ENCODE measurements at regions not wholly inside any gene's neighbourhood (a gene's known extent, or its start where the extent isn't known, plus 50 kb on each side); places are given as distances from the start of the nearest gene placed in this dataset.

DNA sequence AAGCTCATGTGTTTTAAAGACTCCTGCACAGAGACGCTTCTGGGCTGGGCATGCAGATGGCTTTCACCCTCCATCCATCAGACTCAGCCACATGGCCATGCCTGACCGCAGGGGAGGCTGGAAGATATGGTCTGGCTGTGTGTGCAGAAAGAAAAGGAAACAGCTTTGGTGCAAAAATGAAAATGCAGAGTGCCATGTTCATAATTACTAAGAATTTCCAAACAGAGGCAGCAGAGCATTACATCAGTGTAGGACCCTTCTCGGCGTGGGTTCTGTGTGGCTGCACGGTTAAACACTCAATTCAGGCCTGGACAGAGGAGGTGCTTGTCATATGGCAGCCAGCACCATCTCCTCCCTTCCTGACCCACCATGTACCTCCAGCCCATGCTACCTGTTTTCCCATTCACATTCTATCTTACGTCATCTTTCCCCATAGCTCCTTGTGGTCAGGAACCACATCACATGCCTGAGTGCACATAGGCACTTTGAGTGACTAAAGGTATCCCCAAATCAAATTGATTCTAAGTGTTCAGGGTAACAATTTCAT is 200.3 kb upstream of the ID2 start:
- TF ChIP-seq, protein P1, sequence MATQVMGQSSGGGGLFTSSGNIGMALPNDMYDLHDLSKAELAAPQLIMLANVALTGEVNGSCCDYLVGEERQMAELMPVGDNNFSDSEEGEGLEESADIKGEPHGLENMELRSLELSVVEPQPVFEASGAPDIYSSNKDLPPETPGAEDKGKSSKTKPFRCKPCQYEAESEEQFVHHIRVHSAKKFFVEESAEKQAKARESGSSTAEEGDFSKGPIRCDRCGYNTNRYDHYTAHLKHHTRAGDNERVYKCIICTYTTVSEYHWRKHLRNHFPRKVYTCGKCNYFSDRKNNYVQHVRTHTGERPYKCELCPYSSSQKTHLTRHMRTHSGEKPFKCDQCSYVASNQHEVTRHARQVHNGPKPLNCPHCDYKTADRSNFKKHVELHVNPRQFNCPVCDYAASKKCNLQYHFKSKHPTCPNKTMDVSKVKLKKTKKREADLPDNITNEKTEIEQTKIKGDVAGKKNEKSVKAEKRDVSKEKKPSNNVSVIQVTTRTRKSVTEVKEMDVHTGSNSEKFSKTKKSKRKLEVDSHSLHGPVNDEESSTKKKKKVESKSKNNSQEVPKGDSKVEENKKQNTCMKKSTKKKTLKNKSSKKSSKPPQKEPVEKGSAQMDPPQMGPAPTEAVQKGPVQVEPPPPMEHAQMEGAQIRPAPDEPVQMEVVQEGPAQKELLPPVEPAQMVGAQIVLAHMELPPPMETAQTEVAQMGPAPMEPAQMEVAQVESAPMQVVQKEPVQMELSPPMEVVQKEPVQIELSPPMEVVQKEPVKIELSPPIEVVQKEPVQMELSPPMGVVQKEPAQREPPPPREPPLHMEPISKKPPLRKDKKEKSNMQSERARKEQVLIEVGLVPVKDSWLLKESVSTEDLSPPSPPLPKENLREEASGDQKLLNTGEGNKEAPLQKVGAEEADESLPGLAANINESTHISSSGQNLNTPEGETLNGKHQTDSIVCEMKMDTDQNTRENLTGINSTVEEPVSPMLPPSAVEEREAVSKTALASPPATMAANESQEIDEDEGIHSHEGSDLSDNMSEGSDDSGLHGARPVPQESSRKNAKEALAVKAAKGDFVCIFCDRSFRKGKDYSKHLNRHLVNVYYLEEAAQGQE (IDR thresholded peaks at IDR 0.05; ENCODE audit: insufficient read depth in 1 of 2, low read depth in 2 of 2, low read length in 2 of 2): no peak
- no peak for TF ChIP-seq SIN3A (IDR thresholded peaks at IDR 0.05; ENCODE audit: borderline replicate concordance, insufficient read depth, low read length)
- TF ChIP-seq FOXP2 (optimal IDR thresholded peaks at IDR 0.05; ENCODE audit: borderline replicate concordance, extremely low read depth, extremely low read length, insufficient read depth): no peak
- TF ChIP-seq POLR2AphosphoS5 (IDR thresholded peaks at IDR 0.05; ENCODE audit: low read depth, low read length): no peak
- TF ChIP-seq TAF1 (IDR thresholded peaks at IDR 0.05; ENCODE audit: borderline replicate concordance, insufficient read depth, low read length): no peak

DNA sequence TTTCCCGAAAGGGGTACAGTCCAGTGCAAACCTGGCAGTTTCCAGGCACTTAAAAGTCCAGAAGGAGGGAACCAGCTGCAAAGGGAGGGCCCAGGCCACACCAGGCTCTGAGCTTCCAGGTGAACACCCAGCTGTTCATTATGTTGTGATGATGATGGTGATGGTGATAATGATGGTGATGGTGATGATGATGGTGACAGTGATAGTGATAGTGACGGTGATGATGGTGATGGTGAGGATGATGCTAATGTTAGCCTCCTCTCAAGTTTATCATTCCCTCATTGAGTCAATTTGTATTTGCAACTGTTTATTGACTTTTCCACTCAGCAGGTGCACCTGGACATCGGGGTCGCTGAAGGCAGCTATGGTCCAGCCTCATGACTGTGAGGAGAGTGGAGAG is 199.4 kb upstream of the ID2 start:
- TF ChIP-seq POLR2AphosphoS5 (IDR thresholded peaks at IDR 0.05; ENCODE audit: low read depth, low read length): no peak

DNA sequence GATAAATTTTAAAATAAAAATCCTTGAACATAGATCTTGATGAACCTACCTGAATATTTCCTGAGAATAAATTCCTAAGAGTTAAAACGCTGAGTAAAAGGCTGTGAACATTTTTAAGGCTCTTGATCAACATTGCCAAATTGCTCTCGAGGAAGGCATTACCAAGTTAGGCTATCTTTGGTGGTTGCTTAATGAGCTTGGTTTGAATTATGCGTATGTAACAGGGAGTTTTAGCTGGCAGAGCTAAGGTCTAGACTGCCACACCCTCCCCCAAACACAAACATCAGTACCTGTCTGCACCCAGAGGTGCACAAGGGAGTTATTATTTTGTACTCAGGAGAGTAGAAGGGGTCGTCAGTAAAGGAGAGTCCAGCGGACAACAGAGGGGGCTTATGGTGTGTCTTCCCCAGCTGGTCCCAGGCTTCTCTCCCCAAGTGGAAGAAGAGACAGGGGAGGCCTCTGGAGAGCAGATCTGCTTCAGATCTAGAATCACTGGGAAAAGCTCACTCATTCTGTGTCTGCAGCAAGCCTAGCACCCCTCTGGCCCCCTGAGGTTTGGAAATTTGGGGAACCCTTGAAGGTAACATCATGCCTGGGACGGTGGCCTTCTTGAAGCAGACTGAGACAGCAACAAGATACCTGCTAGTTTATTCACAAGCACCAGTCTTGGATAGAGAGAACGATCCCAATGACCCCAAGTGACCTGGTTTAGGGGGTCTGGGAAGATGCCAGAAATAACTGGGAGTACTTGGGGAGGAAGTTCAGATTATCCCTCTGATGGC is 197.2 kb upstream of the ID2 start:
- no peak for TF ChIP-seq SIN3A (IDR thresholded peaks at IDR 0.05; ENCODE audit: borderline replicate concordance, insufficient read depth, low read length)
- no peak for TF ChIP-seq TAF1 (IDR thresholded peaks at IDR 0.05; ENCODE audit: borderline replicate concordance, insufficient read depth, low read length)
- no peak for TF ChIP-seq FOXP2 (optimal IDR thresholded peaks at IDR 0.05; ENCODE audit: borderline replicate concordance, extremely low read depth, extremely low read length, insufficient read depth)
- TF ChIP-seq POLR2AphosphoS5 (IDR thresholded peaks at IDR 0.05; ENCODE audit: low read depth, low read length): no peak
- TF ChIP-seq, protein P1 (IDR thresholded peaks at IDR 0.05; ENCODE audit: insufficient read depth in 1 of 2, low read depth in 2 of 2, low read length in 2 of 2): no peak

DNA sequence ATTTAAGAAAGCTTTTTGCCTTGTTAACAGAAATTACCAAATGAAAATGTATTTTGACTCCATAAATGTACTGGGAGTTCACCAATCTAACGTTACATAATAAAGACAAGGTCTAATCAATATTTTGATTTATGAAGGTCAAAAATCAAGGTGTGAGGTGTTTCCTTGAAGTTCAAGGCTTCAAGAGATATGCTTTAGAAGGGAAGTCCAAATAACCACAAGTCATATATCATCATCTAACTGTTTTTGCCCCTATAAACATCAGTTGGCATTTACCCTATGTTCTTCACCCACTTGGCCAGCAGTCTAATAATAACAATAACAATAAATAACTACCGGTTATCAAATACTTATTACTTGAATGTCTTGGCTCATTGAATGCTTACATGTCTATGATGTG is 196.1 kb upstream of the ID2 start:
- TF ChIP-seq FOXP2 (optimal IDR thresholded peaks at IDR 0.05; ENCODE audit: borderline replicate concordance, extremely low read depth, extremely low read length, insufficient read depth) (no peak), SIN3A (IDR thresholded peaks at IDR 0.05; ENCODE audit: borderline replicate concordance, insufficient read depth, low read length) (no peak), POLR2AphosphoS5 (IDR thresholded peaks at IDR 0.05; ENCODE audit: low read depth, low read length) (no peak), TAF1 (IDR thresholded peaks at IDR 0.05; ENCODE audit: borderline replicate concordance, insufficient read depth, low read length) (no peak)
- TF ChIP-seq, protein P1 (IDR thresholded peaks at IDR 0.05; ENCODE audit: insufficient read depth in 1 of 2, low read depth in 2 of 2, low read length in 2 of 2): no peak

DNA sequence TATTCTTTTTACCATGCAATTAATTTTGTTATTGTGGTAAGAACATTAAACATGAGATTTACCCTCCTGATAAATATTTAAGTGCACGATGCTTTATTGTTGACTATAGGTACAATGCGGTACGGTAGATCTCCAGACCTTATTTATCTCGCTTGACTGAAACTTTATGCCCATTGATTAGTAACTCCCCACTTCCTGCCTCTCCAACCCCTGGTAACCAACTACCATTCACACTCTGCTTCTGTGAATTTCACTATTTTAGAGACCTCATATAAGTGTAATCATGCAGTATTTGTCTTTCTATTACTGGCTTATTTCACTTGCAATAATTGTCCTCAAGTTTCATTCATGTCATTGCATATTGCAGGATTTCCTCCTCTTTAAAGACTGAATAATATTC is 195.7 kb upstream of the ID2 start:
- TF ChIP-seq, protein P1 (IDR thresholded peaks at IDR 0.05; ENCODE audit: insufficient read depth in 1 of 2, low read depth in 2 of 2, low read length in 2 of 2): no peak
- TF ChIP-seq SIN3A (IDR thresholded peaks at IDR 0.05; ENCODE audit: borderline replicate concordance, insufficient read depth, low read length) (no peak), FOXP2 (optimal IDR thresholded peaks at IDR 0.05; ENCODE audit: borderline replicate concordance, extremely low read depth, extremely low read length, insufficient read depth) (no peak), POLR2AphosphoS5 (IDR thresholded peaks at IDR 0.05; ENCODE audit: low read depth, low read length) (no peak), TAF1 (IDR thresholded peaks at IDR 0.05; ENCODE audit: borderline replicate concordance, insufficient read depth, low read length) (no peak)
